Naive thymus-derived CD8-positive, alpha-beta T cell (primary cell): ENCODE measurements at regions not wholly inside any gene's neighbourhood (a gene's known extent, or its start where the extent isn't known, plus 50 kb on each side); places are given as distances from the start of the nearest gene placed in this dataset.
"Not testable (repeated sequence)": the region's sequence is repeated elsewhere in the genome, so short reads cannot be mapped to it uniquely, and the experiment has no call there.

Experiments used
- ATAC-seq, 2 donors: fragments of 150-1000 bp; cut with Tn5 transposase in 1 of 2; sonication (Bioruptor Pico), chemical (Tn5 transposase) in 1 of 2; 1 replicate in 1 of 2; 2 replicates in 1 of 2; pipeline ENCODE4 v1.10.0; 2021; ENCODE audit warnings: mild to moderate bottlenecking in 2 of 2, moderate library complexity in 2 of 2
- POLR2A ChIA-PET: fragments of 350-600 bp; sonication (Branson Sonifier 250); formaldehyde crosslinking; loops from one replicate; lab custom pipeline; 2021; ENCODE audit warnings: antibody characterized with exemption; lab: Charles Lee
- DNase-seq, 10 donors: peaks; one replicate each; pipeline versions ENCODE4 v3.0.0 to v3.0.0-alpha.2; 2020 to 2022
- H3K27ac Mint-ChIP-seq, 10 donors: one replicate each; pipeline ENCODE4 v1.8.0; 2020 to 2022; ENCODE audit warnings: mild to moderate bottlenecking in 10 of 10, mixed read lengths in 10 of 10, moderate library complexity in 4 of 10, inconsistent platforms in 1 of 10
- H3K27me3 Mint-ChIP-seq, 5 donors: one replicate each; pipeline ENCODE4 v1.8.0; 2021 to 2022; ENCODE audit warnings: mixed read lengths in 5 of 5
- H3K36me3 Mint-ChIP-seq, 3 donors: one replicate each; pipeline ENCODE4 v1.8.0; 2020 to 2022; ENCODE audit warnings: mixed read lengths in 3 of 3, mild to moderate bottlenecking in 2 of 3, inconsistent platforms in 1 of 3
- H3K4me1 Mint-ChIP-seq, 4 donors: one replicate each; pipeline ENCODE4 v1.8.0; 2021 to 2022; ENCODE audit warnings: mixed read lengths in 4 of 4
- H3K4me3 Mint-ChIP-seq, 10 donors: one replicate each; pipeline ENCODE4 v1.8.0; 2020 to 2022; ENCODE audit warnings: mild to moderate bottlenecking in 10 of 10, mixed read lengths in 10 of 10, moderate library complexity in 6 of 10, inconsistent platforms in 1 of 10
- H3K9me3 Mint-ChIP-seq, 9 donors: one replicate each; pipeline ENCODE4 v1.8.0; 2020 to 2022; ENCODE audit warnings: mixed read lengths in 9 of 9, mild to moderate bottlenecking in 3 of 9, inconsistent platforms in 1 of 9, moderate library complexity in 1 of 9

GRCh38 chr18:7178568-7178967 is 52.3 kb upstream of the LRRC30 start:
- H3K36me3 Mint-ChIP-seq, H3K4me3 Mint-ChIP-seq, H3K27me3 Mint-ChIP-seq, H3K4me1 Mint-ChIP-seq, ATAC-seq, H3K9me3 Mint-ChIP-seq, H3K27ac Mint-ChIP-seq, POLR2A ChIA-PET, DNase-seq: not testable (repeated sequence)

GRCh38 chr18:7177116-7177744 is 53.7 kb upstream of the LRRC30 start:
- ATAC-seq (no peak), DNase-seq (no peak)
- Mint-ChIP-seq H3K27ac (no peak overlapping the region), H3K27me3 (no peaks in the 10 kb centered on the region), H3K4me1 (no peaks in the 10 kb centered on the region), H3K9me3 (peaks cover 0 to 5% (median 0%) of the 10 kb centered on the region in 9 donors), H3K36me3 (no peaks in the 10 kb centered on the region), H3K4me3 (no peak overlapping the region)
- POLR2A ChIA-PET: no interaction called here

- Mint-ChIP-seq H3K9me3 (peaks cover 0 to 5% (median 0%) of the 10 kb centered on the region in 9 donors), H3K27ac (no peak overlapping the region), H3K4me3 (no peak overlapping the region), H3K27me3 (no peaks in the 10 kb centered on the region), H3K4me1 (no peaks in the 10 kb centered on the region), H3K36me3 (no peaks in the 10 kb centered on the region)
- ATAC-seq: no peak
- DNase-seq: no peak
- POLR2A ChIA-PET: no interaction called here
These were observed 56.4 kb upstream of the LRRC30 start for GRCh38 chr18:7174344-7175095.

GRCh38 chr18:7173216-7173615 is 55.6 kb upstream of the LAMA1 start:
- Mint-ChIP-seq H3K27ac (no peak overlapping the region), H3K9me3 (peaks cover 0 to 5% (median 0%) of the 10 kb centered on the region in 9 donors), H3K27me3 (no peaks in the 10 kb centered on the region), H3K36me3 (no peaks in the 10 kb centered on the region), H3K4me1 (no peaks in the 10 kb centered on the region), H3K4me3 (no peak overlapping the region)
- POLR2A ChIA-PET: no interaction called here
- DNase-seq (no peak), ATAC-seq (no peak)

- DNase-seq (no peak), ATAC-seq (no peak)
- POLR2A ChIA-PET: no interaction called here
- no peak overlapping the region for H3K27ac Mint-ChIP-seq
- no peak overlapping the region for H3K4me3 Mint-ChIP-seq
- H3K27me3 Mint-ChIP-seq: no peaks in the 10 kb centered on the region
- no peaks in the 10 kb centered on the region for H3K36me3 Mint-ChIP-seq
- H3K4me1 Mint-ChIP-seq: no peaks in the 10 kb centered on the region
- peaks cover 0 to 5% (median 0%) of the 10 kb centered on the region in 9 donors for H3K9me3 Mint-ChIP-seq
These were observed 55.0 kb upstream of the LAMA1 start for GRCh38 chr18:7172611-7173010.

- POLR2A ChIA-PET: no interaction called here
- Mint-ChIP-seq H3K36me3 (no peaks in the 10 kb centered on the region), H3K9me3 (peaks cover 0 to 2% (median 0%) of the 10 kb centered on the region in 9 donors), H3K27me3 (no peaks in the 10 kb centered on the region), H3K4me1 (no peaks in the 10 kb centered on the region), H3K27ac (no peak overlapping the region), H3K4me3 (no peak overlapping the region)
- DNase-seq (no peak), ATAC-seq (no peak)
These were observed 52.7 kb upstream of the LAMA1 start for GRCh38 chr18:7170292-7170691.

GRCh38 chr18:7169601-7170000 is 52.0 kb upstream of the LAMA1 start:
- Mint-ChIP-seq H3K9me3 (peaks cover 0 to 2% (median 0%) of the 10 kb centered on the region in 9 donors), H3K4me1 (no peaks in the 10 kb centered on the region), H3K4me3 (no peak overlapping the region), H3K27ac (no peak overlapping the region), H3K36me3 (no peaks in the 10 kb centered on the region), H3K27me3 (peaks cover 0 to 3% (median 0%) of the 10 kb centered on the region in 5 donors)
- DNase-seq: no peak
- no peak for ATAC-seq
- POLR2A ChIA-PET: no interaction called here

GRCh38 chr18:7168408-7168807 is 50.8 kb upstream of the LAMA1 start:
- no peak for ATAC-seq
- DNase-seq: no peak
- H3K4me3 Mint-ChIP-seq: no peak overlapping the region
- POLR2A ChIA-PET: interaction anchor here (0.7 kb wide), 1 partner anchor 1931 kb away, joined by 4 read pairs; no protein-coding TSS in a partner anchor
- no peak overlapping the region for H3K27ac Mint-ChIP-seq
- no peaks in the 10 kb centered on the region for H3K4me1 Mint-ChIP-seq
- peaks cover 0 to 2% (median 0%) of the 10 kb centered on the region in 9 donors for H3K9me3 Mint-ChIP-seq
- no peaks in the 10 kb centered on the region for H3K36me3 Mint-ChIP-seq
- peaks cover 0 to 8% (median 0%) of the 10 kb centered on the region in 5 donors for H3K27me3 Mint-ChIP-seq
